IMR-90 (cell line): ENCODE measurements at regions not wholly inside any gene's neighbourhood (a gene's known extent, or its start where the extent isn't known, plus 50 kb on each side); places are given as distances from the start of the nearest gene placed in this dataset.

ENCODE experiments used
- CTCF ChIP-seq: conservative IDR thresholded peaks from 2 replicates; pipeline ENCODE4 v1.5.1; 2012; ENCODE audit warnings: mild to moderate bottlenecking, low read depth, low read length, improper control_type of control experiment
- FOS ChIP-seq: fragments of 150-350 bp; IDR thresholded peaks from 2 replicates; pipeline ENCODE4 v1.6.1; 2016; ENCODE audit warnings: low read depth, low read length
- MAZ ChIP-seq: IDR thresholded peaks from 2 replicates; pipeline ENCODE4 v1.6.1; 2012; ENCODE audit warnings: low read depth, mild to moderate bottlenecking, low read length, improper control_type of control experiment, moderate library complexity, borderline replicate concordance
- MXI1 ChIP-seq: IDR thresholded peaks from 2 replicates; pipeline ENCODE4 v1.6.1; 2012; ENCODE audit warnings: low read depth, mild to moderate bottlenecking, low read length, moderate library complexity, borderline replicate concordance
- POLR2A ChIP-seq: IDR thresholded peaks from 2 replicates; pipeline ENCODE4 v1.6.1; 2012; ENCODE audit warnings: mild to moderate bottlenecking, low read depth, low read length
- SMC3 ChIP-seq: fragments of 150-350 bp; IDR thresholded peaks from 2 replicates; pipeline ENCODE4 v1.6.1; 2016; ENCODE audit warnings: low read depth, mild to moderate bottlenecking, antibody characterized with exemption, low read length, moderate library complexity
- USF2 ChIP-seq: fragments of 150-350 bp; IDR thresholded peaks from 2 replicates; pipeline ENCODE4 v1.6.1; 2017; ENCODE audit warnings: mild to moderate bottlenecking, antibody characterized with exemption, low read length, low read depth

- TF ChIP-seq POLR2A (no peak), CTCF (no peak), FOS (no peak), MXI1 (no peak), SMC3 (no peak), MAZ (no peak), USF2 (no peak)
Measured at GRCh38 chr12:124147575-124147974, 147.3 kb upstream of the RFLNA start.
